IgD-negative memory B cell (primary cell): ENCODE measurements at regions not wholly inside any gene's neighbourhood (a gene's known extent, or its start where the extent isn't known, plus 50 kb on each side); places are given as distances from the start of the nearest gene placed in this dataset.
"Not testable (repeated sequence)": the region's sequence is repeated elsewhere in the genome, so short reads cannot be mapped to it uniquely, and the experiment has no call there.

Source experiments
- H3K27ac Mint-ChIP-seq, 3 donors: one replicate each; pipeline ENCODE4 v1.8.0; 2020 to 2022; ENCODE audit warnings: mild to moderate bottlenecking in 3 of 3, mixed read lengths in 3 of 3, moderate library complexity in 1 of 3
- H3K27me3 Mint-ChIP-seq: one replicate; pipeline ENCODE4 v1.8.0; 2021; ENCODE audit warnings: mixed read lengths
- H3K36me3 Mint-ChIP-seq: one replicate; pipeline ENCODE4 v1.8.0; 2020; ENCODE audit warnings: mild to moderate bottlenecking, mixed read lengths
- H3K4me1 Mint-ChIP-seq, 3 donors: one replicate each; pipeline ENCODE4 v1.8.0; 2020 to 2022; ENCODE audit warnings: mixed read lengths in 3 of 3, mild to moderate bottlenecking in 1 of 3
- H3K4me3 Mint-ChIP-seq, 4 donors: one replicate each; pipeline ENCODE4 v1.8.0; 2020 to 2022; ENCODE audit warnings: mild to moderate bottlenecking in 4 of 4, mixed read lengths in 4 of 4, moderate library complexity in 3 of 4
- H3K9me3 Mint-ChIP-seq, 3 donors: one replicate each; pipeline ENCODE4 v1.8.0; 2020 to 2021; ENCODE audit warnings: mixed read lengths in 3 of 3, mild to moderate bottlenecking in 1 of 3

GRCh38 chr16:77488652-77489051 is 53.8 kb upstream of the ADAMTS18 start:
- H3K4me1 Mint-ChIP-seq = no peaks in the 10 kb centered on the region
- peaks cover 6% of the 10 kb centered on the region for H3K27me3 Mint-ChIP-seq
- peaks cover 2% of the 10 kb centered on the region for H3K36me3 Mint-ChIP-seq
- no peak overlapping the region for H3K4me3 Mint-ChIP-seq
- peaks cover 0 to 4% (median 3%) of the 10 kb centered on the region in 3 donors for H3K9me3 Mint-ChIP-seq
- H3K27ac Mint-ChIP-seq = no peak overlapping the region

GRCh38 chr16:77491091-77491490 is 56.3 kb upstream of the ADAMTS18 start:
- Mint-ChIP-seq H3K27me3 (peaks cover 4% of the 10 kb centered on the region), H3K36me3 (peaks cover 2% of the 10 kb centered on the region), H3K4me3 (no peak overlapping the region), H3K4me1 (no peaks in the 10 kb centered on the region), H3K27ac (no peak overlapping the region), H3K9me3 (peaks cover 0 to 4% (median 3%) of the 10 kb centered on the region in 3 donors)

- Mint-ChIP-seq H3K27me3 (no peaks in the 10 kb centered on the region), H3K9me3 (peaks cover 0 to 4% (median 3%) of the 10 kb centered on the region in 3 donors), H3K36me3 (no peaks in the 10 kb centered on the region), H3K27ac (no peak overlapping the region), H3K4me1 (no peaks in the 10 kb centered on the region), H3K4me3 (no peak overlapping the region)
Observed at GRCh38 chr16:77496934-77497333, 62.1 kb upstream of the ADAMTS18 start.

- Mint-ChIP-seq H3K9me3 (peaks cover 0 to 4% (median 3%) of the 10 kb centered on the region in 3 donors), H3K27ac (peak overlapping the region in 1 of 3 donors; percentile 79), H3K4me1 (no peaks in the 10 kb centered on the region), H3K27me3 (no peaks in the 10 kb centered on the region), H3K36me3 (peaks cover 2% of the 10 kb centered on the region), H3K4me3 (no peak overlapping the region)
Observed at GRCh38 chr16:77499373-77500285, 64.8 kb upstream of the ADAMTS18 start.

GRCh38 chr16:77500286-77500598 is 65.4 kb upstream of the ADAMTS18 start:
- Mint-ChIP-seq H3K4me3 (no peak overlapping the region), H3K9me3 (peaks cover 0 to 4% (median 3%) of the 10 kb centered on the region in 3 donors), H3K27me3 (no peaks in the 10 kb centered on the region), H3K36me3 (peaks cover 2% of the 10 kb centered on the region), H3K27ac (peak overlapping the region in 1 of 3 donors; percentile 79), H3K4me1 (no peaks in the 10 kb centered on the region)

GRCh38 chr16:77500934-77501664 is 66.3 kb upstream of the ADAMTS18 start:
- Mint-ChIP-seq H3K4me3 (no peak overlapping the region), H3K27ac (no peak overlapping the region), H3K9me3 (peaks cover 0 to 4% (median 3%) of the 10 kb centered on the region in 3 donors), H3K36me3 (peaks cover 2% of the 10 kb centered on the region), H3K27me3 (no peaks in the 10 kb centered on the region), H3K4me1 (no peaks in the 10 kb centered on the region)

GRCh38 chr16:77502448-77502847 is 67.6 kb upstream of the ADAMTS18 start:
- Mint-ChIP-seq H3K4me3 (no peak overlapping the region), H3K27me3 (no peaks in the 10 kb centered on the region), H3K9me3 (no peaks in the 10 kb centered on the region), H3K4me1 (no peaks in the 10 kb centered on the region), H3K27ac (no peak overlapping the region), H3K36me3 (peaks cover 2% of the 10 kb centered on the region)

GRCh38 chr16:77506492-77506891 is 71.7 kb upstream of the ADAMTS18 start:
- H3K27me3 Mint-ChIP-seq, H3K9me3 Mint-ChIP-seq, H3K27ac Mint-ChIP-seq, H3K4me1 Mint-ChIP-seq, H3K36me3 Mint-ChIP-seq, H3K4me3 Mint-ChIP-seq: not testable (repeated sequence)

GRCh38 chr16:77509051-77509450 is 74.2 kb upstream of the ADAMTS18 start:
- H3K27me3 Mint-ChIP-seq = no peaks in the 10 kb centered on the region
- no peak overlapping the region for H3K27ac Mint-ChIP-seq
- H3K9me3 Mint-ChIP-seq = peaks cover 0 to 2% (median 2%) of the 10 kb centered on the region in 3 donors
- H3K4me1 Mint-ChIP-seq = no peaks in the 10 kb centered on the region
- no peak overlapping the region for H3K4me3 Mint-ChIP-seq
- H3K36me3 Mint-ChIP-seq = no peaks in the 10 kb centered on the region

- Mint-ChIP-seq H3K27me3 (no peaks in the 10 kb centered on the region), H3K27ac (no peak overlapping the region), H3K4me1 (no peaks in the 10 kb centered on the region), H3K4me3 (no peak overlapping the region), H3K36me3 (no peaks in the 10 kb centered on the region), H3K9me3 (peaks cover 0 to 4% (median 2%) of the 10 kb centered on the region in 3 donors)
Observed at GRCh38 chr16:77509796-77510195, 75.0 kb upstream of the ADAMTS18 start.

GRCh38 chr16:77511053-77511452 is 76.2 kb upstream of the ADAMTS18 start:
- no peaks in the 10 kb centered on the region for H3K36me3 Mint-ChIP-seq
- H3K27ac Mint-ChIP-seq = no peak overlapping the region
- H3K27me3 Mint-ChIP-seq = no peaks in the 10 kb centered on the region
- peaks cover 0 to 4% (median 2%) of the 10 kb centered on the region in 3 donors for H3K9me3 Mint-ChIP-seq
- H3K4me1 Mint-ChIP-seq = no peaks in the 10 kb centered on the region
- no peak overlapping the region for H3K4me3 Mint-ChIP-seq

- Mint-ChIP-seq H3K4me3 (no peak overlapping the region), H3K27ac (no peak overlapping the region), H3K4me1 (no peaks in the 10 kb centered on the region), H3K27me3 (no peaks in the 10 kb centered on the region), H3K9me3 (peaks cover 0 to 4% (median 2%) of the 10 kb centered on the region in 3 donors), H3K36me3 (no peaks in the 10 kb centered on the region)
Observed at GRCh38 chr16:77514500-77515220, 79.8 kb upstream of the ADAMTS18 start.

GRCh38 chr16:77525226-77525625 is 90.4 kb upstream of the ADAMTS18 start:
- H3K36me3 Mint-ChIP-seq, H3K4me1 Mint-ChIP-seq, H3K4me3 Mint-ChIP-seq, H3K27me3 Mint-ChIP-seq, H3K27ac Mint-ChIP-seq: not testable (repeated sequence)
- H3K9me3 Mint-ChIP-seq = peaks cover 0 to 15% (median 9%) of the 10 kb centered on the region in 3 donors

- no peak overlapping the region for H3K27ac Mint-ChIP-seq
- H3K4me3 Mint-ChIP-seq = no peak overlapping the region
- H3K4me1 Mint-ChIP-seq = no peaks in the 10 kb centered on the region
- peaks cover 0 to 9% (median 5%) of the 10 kb centered on the region in 3 donors for H3K9me3 Mint-ChIP-seq
- no peaks in the 10 kb centered on the region for H3K36me3 Mint-ChIP-seq
- H3K27me3 Mint-ChIP-seq = no peaks in the 10 kb centered on the region
Observed at GRCh38 chr16:77531752-77532151, 96.9 kb upstream of the ADAMTS18 start.

GRCh38 chr16:77536809-77537208 is 102.0 kb upstream of the ADAMTS18 start:
- Mint-ChIP-seq H3K27me3 (no peaks in the 10 kb centered on the region), H3K27ac (no peak overlapping the region), H3K36me3 (no peaks in the 10 kb centered on the region), H3K4me1 (no peaks in the 10 kb centered on the region), H3K4me3 (no peak overlapping the region), H3K9me3 (peaks cover 0 to 3% (median 3%) of the 10 kb centered on the region in 3 donors)
